HepG2 (cell line): ENCODE measurements at regions not wholly inside any gene's neighbourhood (a gene's known extent, or its start where the extent isn't known, plus 50 kb on each side); places are given as distances from the start of the nearest gene placed in this dataset.

Experiments
- MTA3 ChIP-seq: sonication (generic); formaldehyde crosslinking; IDR thresholded peaks from 2 replicates; pipeline ENCODE4 v1.4.0; 2020; ENCODE audit warnings: missing genetic modification reagents
- NR2F1 ChIP-seq, 2 experiments: fragments of 450-650 bp in 1 of 2; formaldehyde crosslinking in 1 of 2; IDR thresholded peaks; 2 replicates each; pipeline versions ENCODE4 v1.5.0 to v1.6.1; 2016 to 2020; ENCODE audit warnings: mild to moderate bottlenecking in 1 of 2, missing compliant biosample characterization in 1 of 2, missing genetic modification reagents in 1 of 2, moderate library complexity in 1 of 2
- RARG ChIP-seq: sonication (generic); formaldehyde crosslinking; IDR thresholded peaks from 2 replicates; pipeline ENCODE4 v1.4.0; 2020; ENCODE audit warnings: low read depth, mild to moderate bottlenecking, missing genetic modification reagents
- YY1 ChIP-seq: IDR thresholded peaks from 2 replicates; pipeline ENCODE4 v1.6.1; 2011; ENCODE audit warnings: low read length, low read depth, moderate library complexity, mild to moderate bottlenecking; ENCODE audit not compliant: insufficient read depth, insufficient replicate concordance

DNA sequence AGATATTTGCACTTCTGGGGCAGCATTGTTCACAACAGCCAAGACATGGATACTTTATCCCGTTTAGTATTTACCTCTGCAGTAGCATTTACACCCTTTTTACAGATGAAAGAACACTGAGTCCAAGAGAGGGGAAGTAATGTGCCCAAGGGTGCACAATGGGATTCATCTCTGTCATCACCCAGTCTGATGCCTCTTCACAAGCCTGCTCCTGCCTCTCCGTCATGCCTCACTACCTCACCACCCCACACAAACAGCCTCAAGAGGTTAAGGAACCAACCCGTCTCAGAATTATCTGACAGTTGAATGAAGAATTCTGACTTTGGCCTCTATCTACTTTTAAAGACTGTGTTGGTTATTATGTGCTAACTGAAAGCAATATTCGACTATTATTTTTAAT, 368.4 kb downstream of the ATP23 start:
- no peak for TF ChIP-seq MTA3 (CRISPR knock-in tag)
- no peak for TF ChIP-seq NR2F1 (CRISPR knock-in tag; IDR thresholded peaks at IDR 0.05)
- TF ChIP-seq RARG (CRISPR knock-in tag), result no peak
- TF ChIP-seq YY1, result no peak
